ENCODE measurements at regions not wholly inside any gene's neighbourhood (a gene's known extent, or its start where the extent isn't known, plus 50 kb on each side); places are given as distances from the start of the nearest gene placed in this dataset.
A peak's percentile ranks its signal among the peaks of the same experiment; 100 is the strongest.
"Not testable (repeated sequence)": the region's sequence is repeated elsewhere in the genome, so short reads cannot be mapped to it uniquely, and the experiment has no call there.

DNA sequence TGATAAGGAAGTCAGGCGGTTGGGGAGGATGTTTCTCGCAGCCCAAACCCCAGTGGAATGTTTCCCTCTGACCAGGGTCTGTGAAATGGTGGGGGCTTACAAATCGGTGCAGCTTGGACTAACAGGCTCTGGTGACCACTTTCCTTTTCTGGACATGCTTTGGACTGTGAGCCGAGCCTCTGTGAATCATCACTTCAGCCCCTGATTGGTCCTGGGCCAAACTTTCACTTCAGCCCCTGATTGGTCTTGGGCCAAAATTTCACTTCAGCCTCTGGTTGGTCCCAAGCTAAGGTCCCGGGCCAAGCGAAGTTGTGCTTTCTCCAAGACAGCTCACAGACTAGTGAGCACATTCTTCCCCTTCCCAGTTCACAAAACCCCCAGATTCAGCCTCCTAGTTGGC is 223.7 kb upstream of the ANKRD20A1 start:
- DNase-seq (ENCODE audit: low read depth in 1 of 2, low spot score in 1 of 2); H3K4me3 ChIP-seq (replicated peaks; ENCODE audit: insufficient read depth, low read length); H3K27ac ChIP-seq (replicated peaks); H3K27me3 ChIP-seq (ENCODE audit: insufficient read depth, poor library complexity, severe bottlenecking): not testable (repeated sequence)

DNA sequence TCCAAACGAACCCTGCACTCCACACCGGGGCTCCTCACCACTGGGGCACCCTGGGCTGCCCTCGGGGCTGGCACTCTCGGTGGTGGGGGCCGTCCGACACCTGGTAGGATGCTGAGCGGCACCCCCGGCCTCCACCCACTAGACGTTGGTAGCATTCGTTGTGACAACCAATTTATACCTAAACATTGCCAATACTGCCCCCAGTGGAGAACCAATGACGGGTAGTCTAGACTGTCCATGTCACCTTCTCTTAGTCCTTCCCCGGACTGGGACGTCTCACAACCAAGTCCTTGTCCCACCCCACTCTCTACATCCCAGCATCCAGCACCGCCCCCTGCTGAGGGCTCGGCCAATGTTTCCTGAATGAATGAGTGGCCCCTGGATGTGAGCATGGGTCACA is 246.8 kb upstream of the ANKRD20A1 start:
- not testable (repeated sequence) for DNase-seq (ENCODE audit: low read depth in 1 of 2, low spot score in 1 of 2); H3K27me3 ChIP-seq (ENCODE audit: insufficient read depth, poor library complexity, severe bottlenecking); H3K4me3 ChIP-seq (replicated peaks; ENCODE audit: insufficient read depth, low read length); H3K27ac ChIP-seq (replicated peaks)

DNA sequence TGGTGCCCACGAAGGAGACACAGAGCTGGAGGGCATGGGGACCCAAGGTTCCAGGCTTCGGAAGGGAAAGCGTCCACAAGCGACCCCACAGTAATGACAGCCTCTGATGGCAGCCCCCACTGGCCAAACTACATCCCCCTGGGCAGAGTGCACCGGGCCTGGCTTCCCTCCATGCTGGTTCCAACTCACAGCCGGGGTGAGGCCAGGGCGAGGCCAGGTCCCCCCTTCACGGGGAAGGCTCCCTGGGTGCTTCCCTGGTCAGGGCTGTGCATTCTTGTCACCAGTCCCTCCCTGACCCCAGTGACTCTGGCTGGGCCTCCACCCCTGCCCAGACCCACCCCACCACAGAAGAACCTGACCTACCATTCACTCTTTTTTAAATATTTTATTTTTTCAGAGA is 248.9 kb upstream of the ANKRD20A1 start:
- H3K27ac ChIP-seq (replicated peaks); H3K27me3 ChIP-seq (ENCODE audit: insufficient read depth, poor library complexity, severe bottlenecking); DNase-seq (ENCODE audit: low read depth in 1 of 2, low spot score in 1 of 2); H3K4me3 ChIP-seq (replicated peaks; ENCODE audit: insufficient read depth, low read length): not testable (repeated sequence)

DNA sequence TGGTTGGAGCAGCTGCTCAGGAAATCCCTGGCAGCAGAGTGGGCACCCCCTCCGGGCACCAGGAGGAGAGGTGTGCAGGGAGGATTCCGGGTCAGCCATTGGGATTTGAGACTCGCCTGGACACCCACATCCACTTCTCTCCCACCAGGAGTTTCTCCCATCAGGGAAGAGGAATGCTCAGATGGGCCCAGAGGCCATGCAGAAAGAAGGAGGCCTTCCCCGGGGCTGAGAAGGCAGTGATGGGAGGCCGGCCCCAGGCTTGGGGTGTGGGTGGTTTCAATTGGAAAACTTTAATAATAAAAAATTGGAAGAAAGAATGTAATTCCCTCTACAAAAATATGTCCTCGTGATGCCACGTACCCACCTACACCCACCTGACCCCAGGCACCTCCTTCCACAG is 249.3 kb upstream of the ANKRD20A1 start:
- not testable (repeated sequence) for H3K4me3 ChIP-seq (replicated peaks; ENCODE audit: insufficient read depth, low read length); DNase-seq (ENCODE audit: low read depth in 1 of 2, low spot score in 1 of 2); H3K27me3 ChIP-seq (ENCODE audit: insufficient read depth, poor library complexity, severe bottlenecking); H3K27ac ChIP-seq (replicated peaks)

DNA sequence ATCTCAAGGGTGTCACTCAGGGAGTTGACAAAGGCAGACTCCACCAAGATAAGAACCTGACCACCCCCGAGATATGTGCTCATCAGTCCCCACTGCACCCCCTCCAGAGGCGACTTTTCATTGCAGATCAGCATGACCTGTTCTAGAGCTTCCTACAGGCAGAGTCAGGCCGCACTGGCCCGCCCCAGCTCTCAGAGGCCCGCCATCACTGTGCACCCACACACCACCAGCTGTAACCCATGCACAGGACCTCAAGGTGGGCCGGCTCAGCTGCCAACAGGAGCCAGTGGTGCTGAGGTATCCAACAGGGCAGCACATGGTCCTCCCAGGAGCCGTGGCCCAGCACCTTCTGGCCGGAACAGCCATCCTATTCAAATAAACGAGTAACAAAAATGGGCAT is 253.6 kb upstream of the ANKRD20A1 start:
- DNase-seq (ENCODE audit: low read depth in 1 of 2, low spot score in 1 of 2); H3K27me3 ChIP-seq (ENCODE audit: insufficient read depth, poor library complexity, severe bottlenecking); H3K27ac ChIP-seq (replicated peaks); H3K4me3 ChIP-seq (replicated peaks; ENCODE audit: insufficient read depth, low read length): not testable (repeated sequence)

DNA sequence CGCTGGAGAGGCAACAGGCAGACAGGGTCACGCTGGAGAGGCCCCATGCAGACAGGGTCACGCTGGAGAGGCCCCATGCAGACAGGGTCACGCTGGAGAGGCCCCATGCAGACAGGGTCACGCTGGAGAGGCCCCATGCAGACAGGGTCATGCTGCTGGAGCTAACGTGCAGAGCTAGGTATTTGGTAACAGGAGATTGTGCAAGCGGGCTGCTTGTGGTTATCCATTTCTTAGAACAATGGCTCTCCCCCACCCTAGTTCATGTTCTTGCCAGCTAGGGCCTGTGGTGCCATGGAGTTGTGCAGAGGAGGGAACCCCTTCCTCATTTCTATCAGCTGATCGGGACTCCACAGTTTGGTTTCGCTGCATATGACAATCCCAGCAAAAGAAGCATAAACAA is 255.1 kb upstream of the ANKRD20A1 start:
- H3K4me3 ChIP-seq (replicated peaks; ENCODE audit: insufficient read depth, low read length); H3K27ac ChIP-seq (replicated peaks); H3K27me3 ChIP-seq (ENCODE audit: insufficient read depth, poor library complexity, severe bottlenecking): not testable (repeated sequence)
- TF ChIP-seq POLR2AphosphoS5 (IDR thresholded peaks at IDR 0.05; ENCODE audit: low read depth), result peak; percentile 30; the same call in 1 of the 2 replicates
- peak in 1 of 2 experiments; percentile 99 for DNase-seq (ENCODE audit: low read depth in 1 of 2, low spot score in 1 of 2)

DNA sequence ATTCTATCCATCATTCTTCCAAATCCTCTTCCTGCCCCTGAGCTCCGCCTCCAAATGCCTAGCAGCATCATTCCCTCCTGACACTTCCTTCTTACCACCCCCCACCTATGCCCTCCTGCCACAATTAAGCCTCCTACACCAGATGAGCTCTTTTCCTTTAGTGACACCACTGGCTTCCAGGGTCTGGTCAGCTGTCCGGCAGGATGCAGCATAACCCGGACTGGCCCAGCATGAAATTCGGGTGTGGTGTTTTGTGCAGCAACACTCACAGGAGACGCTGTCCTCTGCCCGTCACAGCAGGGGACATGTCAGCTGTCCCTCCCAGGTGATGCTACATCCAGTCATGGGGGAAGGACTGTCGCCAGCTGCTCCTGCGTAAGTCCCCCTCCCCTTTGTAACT is 266.3 kb upstream of the ANKRD20A1 start:
- not testable (repeated sequence) for DNase-seq (ENCODE audit: low read depth in 1 of 2, low spot score in 1 of 2); H3K27ac ChIP-seq (replicated peaks); H3K4me3 ChIP-seq (replicated peaks; ENCODE audit: insufficient read depth, low read length)

DNA sequence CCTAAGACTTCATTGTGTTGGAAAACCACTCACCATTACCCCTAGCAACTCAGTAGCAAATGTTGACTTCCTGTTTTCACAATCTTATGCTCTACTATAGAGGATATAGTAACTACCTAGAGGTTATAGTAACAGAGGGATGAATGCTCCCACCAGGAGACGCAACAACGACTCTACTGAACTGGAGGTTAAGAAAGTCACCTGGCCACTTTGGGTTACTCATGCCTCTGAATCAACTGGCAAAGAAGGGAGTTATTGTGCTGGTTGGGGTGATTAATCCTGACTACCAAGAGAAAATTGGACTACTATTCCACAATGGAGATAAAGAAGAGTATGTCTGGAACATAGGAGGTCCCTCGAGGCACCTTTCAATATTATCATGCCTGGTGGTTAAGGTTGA is 302.9 kb upstream of the ANKRD20A1 start:
- not testable (repeated sequence) for H3K4me3 ChIP-seq (replicated peaks; ENCODE audit: insufficient read depth, low read length); DNase-seq (ENCODE audit: low read depth in 1 of 2, low spot score in 1 of 2); H3K27me3 ChIP-seq (ENCODE audit: insufficient read depth, poor library complexity, severe bottlenecking)

More for the DNA sequence above, 266.3 kb upstream of the ANKRD20A1 start:
- H3K27me3 ChIP-seq (ENCODE audit: insufficient read depth, poor library complexity, severe bottlenecking), result not testable (repeated sequence)

DNA sequence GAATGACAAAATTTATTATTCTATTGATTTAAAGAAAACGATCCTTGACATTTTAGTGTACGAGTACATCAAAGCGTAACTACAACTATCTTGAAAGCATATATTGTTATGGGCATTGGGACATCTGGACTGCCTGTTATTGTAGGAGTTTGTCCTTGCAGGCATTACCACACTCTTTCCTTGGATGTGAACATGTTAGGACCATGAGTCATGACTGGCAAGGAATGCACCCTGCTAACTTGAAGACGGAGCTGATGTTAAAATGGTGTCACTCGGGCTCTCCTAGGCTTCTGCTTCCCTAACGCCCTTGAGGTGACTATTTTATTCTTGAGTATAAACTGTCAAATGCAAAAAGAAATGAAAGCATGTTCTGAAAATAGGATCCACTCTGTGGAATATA is 308.7 kb upstream of the ANKRD20A1 start:
- not testable (repeated sequence) for H3K27me3 ChIP-seq (ENCODE audit: insufficient read depth, poor library complexity, severe bottlenecking); DNase-seq (ENCODE audit: low read depth in 1 of 2, low spot score in 1 of 2); H3K4me3 ChIP-seq (replicated peaks; ENCODE audit: insufficient read depth, low read length); H3K27ac ChIP-seq (replicated peaks)

More for the DNA sequence above, 302.9 kb upstream of the ANKRD20A1 start:
- not testable (repeated sequence) for H3K27ac ChIP-seq (replicated peaks)

DNA sequence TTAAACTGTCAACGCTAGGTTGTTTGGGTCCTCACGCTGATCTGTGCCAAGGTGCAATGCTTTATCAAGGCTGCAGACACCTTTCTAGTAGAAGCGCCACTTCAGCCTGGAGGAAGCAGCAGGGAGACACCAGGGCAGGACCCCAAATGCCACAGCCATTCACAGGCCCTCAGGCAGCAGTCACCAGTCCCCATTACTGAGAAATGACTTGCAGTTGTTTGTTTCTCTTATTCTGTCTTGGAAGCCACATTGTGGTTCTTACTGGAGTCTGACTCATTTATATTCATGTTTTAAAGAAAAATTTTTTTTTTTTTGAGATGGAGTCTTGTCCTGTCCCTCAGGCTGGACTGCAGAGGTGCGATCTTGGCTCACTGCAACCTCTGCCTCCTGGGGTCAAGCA is 328.9 kb upstream of the ANKRD20A1 start:
- not testable (repeated sequence) for H3K4me3 ChIP-seq (replicated peaks; ENCODE audit: insufficient read depth, low read length); DNase-seq (ENCODE audit: low read depth in 1 of 2, low spot score in 1 of 2); H3K27ac ChIP-seq (replicated peaks); H3K27me3 ChIP-seq (ENCODE audit: insufficient read depth, poor library complexity, severe bottlenecking)

DNA sequence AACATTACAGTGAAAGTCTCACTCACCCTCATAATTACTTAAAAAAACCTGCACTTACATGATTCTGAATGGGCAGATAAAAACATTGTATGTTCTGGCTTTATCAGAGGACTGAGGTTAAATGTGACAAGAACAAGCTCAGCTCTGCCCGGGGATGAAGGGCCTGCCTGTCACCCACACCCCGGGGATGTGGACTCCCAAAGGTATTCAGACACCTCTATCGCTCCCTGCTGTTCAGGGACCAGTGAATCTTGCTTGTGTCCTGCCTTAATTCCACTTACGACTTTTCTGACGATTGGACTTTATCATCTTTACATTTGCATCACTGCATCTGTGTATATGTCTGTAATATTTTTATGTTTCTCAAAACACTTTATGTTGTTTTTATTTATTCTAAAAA is 341.8 kb upstream of the ANKRD20A1 start:
- not testable (repeated sequence) for H3K27ac ChIP-seq (replicated peaks); DNase-seq (ENCODE audit: low read depth in 1 of 2, low spot score in 1 of 2); H3K4me3 ChIP-seq (replicated peaks; ENCODE audit: insufficient read depth, low read length); H3K27me3 ChIP-seq (ENCODE audit: insufficient read depth, poor library complexity, severe bottlenecking)

DNA sequence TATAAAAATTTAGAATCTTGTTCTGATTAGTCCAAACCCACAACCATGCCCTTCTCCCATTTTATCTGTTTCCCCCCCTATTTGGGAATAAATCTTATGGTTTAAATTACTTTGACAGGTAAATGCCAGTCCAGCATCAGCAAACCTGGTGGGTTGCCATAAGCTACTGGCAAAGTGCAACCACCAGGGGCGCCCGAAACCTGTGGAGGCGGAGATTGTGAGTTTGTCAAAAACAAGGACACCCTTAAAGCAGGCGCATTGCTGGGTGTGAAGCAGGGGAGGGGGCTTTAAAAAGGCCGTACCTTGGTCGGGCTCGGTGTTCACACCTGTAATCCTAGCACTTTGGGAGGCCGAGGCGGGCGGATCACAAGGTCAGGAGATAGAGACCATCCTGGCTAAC is 344.1 kb upstream of the ANKRD20A1 start:
- H3K27ac ChIP-seq (replicated peaks); DNase-seq (ENCODE audit: low read depth in 1 of 2, low spot score in 1 of 2); H3K27me3 ChIP-seq (ENCODE audit: insufficient read depth, poor library complexity, severe bottlenecking); H3K4me3 ChIP-seq (replicated peaks; ENCODE audit: insufficient read depth, low read length): not testable (repeated sequence)

DNA sequence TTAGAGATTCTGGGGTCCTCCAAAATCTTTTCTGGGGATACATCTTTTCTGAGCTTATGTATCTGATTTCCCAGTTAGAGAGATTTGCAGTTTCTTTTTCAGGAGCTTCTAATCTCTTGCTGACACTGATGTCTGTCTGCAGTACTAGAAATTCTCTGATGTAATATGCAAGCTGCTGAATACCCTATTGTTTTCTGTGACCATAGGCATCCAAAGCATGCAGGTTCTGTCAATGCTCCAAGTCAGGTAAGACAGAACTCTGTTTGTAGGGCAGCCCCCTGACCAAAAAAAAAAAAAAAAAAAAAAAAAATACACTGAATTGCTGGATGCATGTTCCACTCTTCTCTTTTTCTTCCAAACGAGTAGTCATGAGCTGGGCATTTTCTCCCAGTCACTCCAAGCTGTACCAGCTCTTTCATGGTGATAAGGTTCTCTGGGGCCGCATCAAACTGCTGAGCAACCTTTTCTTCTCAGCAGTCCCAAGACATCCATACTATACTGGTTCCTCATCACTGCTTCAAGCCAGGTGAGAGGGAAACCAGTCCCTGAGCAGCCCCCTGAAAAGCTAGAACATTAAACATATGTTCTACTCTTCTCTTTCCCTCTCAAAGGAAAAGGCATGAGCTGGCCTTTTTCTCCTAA is 354.9 kb upstream of the ANKRD20A1 start:
- H3K27me3 ChIP-seq (ENCODE audit: insufficient read depth, poor library complexity, severe bottlenecking); DNase-seq (ENCODE audit: low read depth in 1 of 2, low spot score in 1 of 2); H3K4me3 ChIP-seq (replicated peaks; ENCODE audit: insufficient read depth, low read length); H3K27ac ChIP-seq (replicated peaks): not testable (repeated sequence)

DNA sequence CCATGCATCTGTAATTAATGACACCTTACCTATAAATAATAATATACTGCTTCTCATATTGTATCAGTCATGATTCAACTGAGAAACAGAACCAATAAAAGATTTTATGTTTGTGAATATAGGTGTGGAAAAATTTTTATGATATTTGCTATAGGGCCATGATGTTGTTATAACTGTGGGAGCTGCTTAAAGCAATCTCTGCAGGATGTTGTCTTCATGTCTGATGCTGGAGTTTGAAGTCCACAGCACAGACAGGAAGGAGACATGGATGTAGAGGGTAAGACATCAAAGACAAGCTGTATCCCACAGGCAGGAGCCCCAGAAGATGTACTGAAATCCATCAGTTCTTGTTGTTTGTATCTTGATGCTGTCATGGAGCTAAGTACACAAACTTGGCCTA is 366.7 kb upstream of the ANKRD20A1 start:
- H3K27me3 ChIP-seq (ENCODE audit: insufficient read depth, poor library complexity, severe bottlenecking); H3K27ac ChIP-seq (replicated peaks); DNase-seq (ENCODE audit: low read depth in 1 of 2, low spot score in 1 of 2); H3K4me3 ChIP-seq (replicated peaks; ENCODE audit: insufficient read depth, low read length): not testable (repeated sequence)

DNA sequence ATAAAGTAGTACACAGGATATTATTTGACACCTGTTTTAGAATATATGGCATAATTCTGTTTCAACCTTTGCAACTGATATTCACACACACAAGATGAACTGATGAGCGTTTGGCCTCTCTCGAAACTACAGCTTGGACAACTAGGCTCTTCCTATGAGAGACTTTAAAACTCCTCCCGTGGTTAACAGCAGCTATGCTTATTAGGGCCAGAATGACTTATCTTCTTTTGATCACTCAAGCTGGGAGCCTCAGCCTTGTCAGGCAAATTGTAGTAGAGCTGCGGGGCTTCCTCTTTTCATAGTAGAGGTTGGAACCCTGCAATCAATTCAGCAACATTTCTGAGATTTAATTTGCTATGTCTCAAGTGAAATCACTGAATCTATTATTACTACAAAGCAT is 381.3 kb upstream of the ANKRD20A1 start:
- H3K27me3 ChIP-seq (ENCODE audit: insufficient read depth, poor library complexity, severe bottlenecking); DNase-seq (ENCODE audit: low read depth in 1 of 2, low spot score in 1 of 2); H3K27ac ChIP-seq (replicated peaks); H3K4me3 ChIP-seq (replicated peaks; ENCODE audit: insufficient read depth, low read length): not testable (repeated sequence)

DNA sequence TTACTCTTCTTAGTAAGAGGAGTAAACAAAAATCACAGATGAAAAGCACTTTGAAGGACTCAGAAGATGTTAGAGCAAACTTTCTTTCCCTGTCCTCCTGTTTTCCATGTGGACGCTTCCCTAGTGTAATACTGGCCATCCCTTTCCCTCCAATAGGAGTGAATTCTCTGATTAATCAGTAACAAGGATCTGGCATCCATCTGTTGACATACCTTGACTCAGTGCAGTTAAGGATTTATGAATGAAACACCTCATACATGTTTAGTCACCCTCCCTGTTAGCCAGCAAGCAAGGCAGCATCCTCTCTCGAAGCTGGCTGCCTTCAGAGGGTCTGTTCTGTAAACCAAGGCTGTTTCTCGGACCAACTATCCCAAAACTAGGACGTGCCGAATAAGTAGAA is 388.0 kb upstream of the ANKRD20A1 start:
- H3K4me3 ChIP-seq (replicated peaks; ENCODE audit: insufficient read depth, low read length); H3K27ac ChIP-seq (replicated peaks); H3K27me3 ChIP-seq (ENCODE audit: insufficient read depth, poor library complexity, severe bottlenecking); DNase-seq (ENCODE audit: low read depth in 1 of 2, low spot score in 1 of 2): not testable (repeated sequence)

Measured in HL-60 (cell line).